Smooth muscle cell (in vitro differentiated cells): ENCODE measurements at regions not wholly inside any gene's neighbourhood (a gene's known extent, or its start where the extent isn't known, plus 50 kb on each side); places are given as distances from the start of the nearest gene placed in this dataset.

ENCODE experiments used
- DNase-seq: peaks from one replicate; lab custom pipeline; 2025; ENCODE audit not compliant: unreplicated experiment; lab: John Stamatoyannopoulos, UW
- H2AFZ ChIP-seq: fragments of 200-600 bp; sonication (generic); 2 replicates; pipeline ENCODE4 v1.6.0; 2016; ENCODE audit warnings: antibody characterized with exemption, low read depth, mild to moderate bottlenecking
- H3F3A ChIP-seq: fragments of 200-600 bp; sonication (generic); 2 replicates; pipeline ENCODE4 v1.6.0; 2017; ENCODE audit warnings: antibody characterized with exemption, low read depth
- H3K27ac ChIP-seq: fragments of 200-600 bp; sonication (generic); 2 replicates; pipeline ENCODE4 v1.5.1; 2016; ENCODE audit warnings: low read depth, mild to moderate bottlenecking
- H3K27me3 ChIP-seq: fragments of 200-600 bp; sonication (generic); 2 replicates; pipeline ENCODE4 v1.6.1; 2016; ENCODE audit warnings: low read depth, mild to moderate bottlenecking
- H3K36me3 ChIP-seq: fragments of 200-600 bp; sonication (generic); 2 replicates; pipeline ENCODE4 v1.5.1; 2016; ENCODE audit warnings: low read depth
- H3K4me1 ChIP-seq: fragments of 200-600 bp; sonication (generic); 2 replicates; pipeline ENCODE4 v1.5.1; 2016; ENCODE audit warnings: low read depth
- H3K4me2 ChIP-seq: fragments of 200-600 bp; sonication (generic); 2 replicates; pipeline ENCODE4 v1.6.0; 2016; ENCODE audit warnings: mild to moderate bottlenecking
- H3K4me3 ChIP-seq: fragments of 200-600 bp; sonication (generic); 2 replicates; pipeline ENCODE4 v1.5.1; 2016; ENCODE audit warnings: mild to moderate bottlenecking
- H3K79me2 ChIP-seq: fragments of 200-600 bp; sonication (generic); 2 replicates; pipeline ENCODE4 v1.6.0; 2016; ENCODE audit warnings: low read depth, mild to moderate bottlenecking
- H3K9ac ChIP-seq: fragments of 200-600 bp; sonication (generic); 2 replicates; pipeline ENCODE4 v1.6.0; 2016; ENCODE audit warnings: low read depth
- H3K9me3 ChIP-seq: fragments of 200-600 bp; sonication (generic); replicated peaks from 2 replicates; pipeline ENCODE4 v1.5.1; 2016; ENCODE audit warnings: low read depth
- H4K20me1 ChIP-seq: fragments of 200-600 bp; sonication (generic); 2 replicates; pipeline ENCODE4 v1.6.0; 2016; ENCODE audit warnings: low read depth
- CTCF ChIP-seq: fragments of 200-600 bp; sonication (generic); IDR thresholded peaks from 2 replicates; pipeline ENCODE4 v1.5.1; 2017; ENCODE audit warnings: borderline replicate concordance, mild to moderate bottlenecking, antibody characterized with exemption; ENCODE audit not compliant: insufficient read depth, poor library complexity, severe bottlenecking
- WGBS: methylation state at CpG from one replicate; pipeline ENCODE4 v1.1.7; 2016; ENCODE audit warnings: low lambda C conversion rate; 5-methylcytosine and 5-hydroxymethylcytosine counted together

- no peak overlapping the region for H3K9ac ChIP-seq
- DNase-seq: no peak
- no peaks in the 10 kb centered on the region for H3K27me3 ChIP-seq
- no peak overlapping the region for H3K4me3 ChIP-seq
- H4K20me1 ChIP-seq: no peaks in the 10 kb centered on the region
- WGBS: 92% methylated on average over 11 of the region's 11 CpGs
- H3K27ac ChIP-seq: no peak overlapping the region
- no peak overlapping the region for H2AFZ ChIP-seq
- H3K4me1 ChIP-seq: no peaks in the 10 kb centered on the region
- H3K79me2 ChIP-seq: no peaks in the 10 kb centered on the region
- TF ChIP-seq CTCF: no peak
- no peak overlapping the region for H3K4me2 ChIP-seq
- H3K36me3 ChIP-seq: no peaks in the 10 kb centered on the region
- H3F3A ChIP-seq: no peaks in the 10 kb centered on the region
- no peaks in the 10 kb centered on the region for H3K9me3 ChIP-seq
These were observed 302.6 kb upstream of the LYZL1 start for GRCh38 chr10:28986117-28986792.

- Histone ChIP-seq H3K4me3 (no peak overlapping the region), H3K36me3 (no peaks in the 10 kb centered on the region), H3K9me3 (no peaks in the 10 kb centered on the region), H3K27ac (no peak overlapping the region), H4K20me1 (no peaks in the 10 kb centered on the region), H2AFZ (no peak overlapping the region), H3K27me3 (no peaks in the 10 kb centered on the region), H3K9ac (no peak overlapping the region), H3F3A (peaks cover 1% of the 10 kb centered on the region), H3K79me2 (no peaks in the 10 kb centered on the region), H3K4me2 (no peak overlapping the region), H3K4me1 (no peaks in the 10 kb centered on the region)
- no peak for DNase-seq
- 96% methylated on average over 3 of the region's 3 CpGs for WGBS
- TF ChIP-seq CTCF: no peak
These were observed 302.0 kb upstream of the LYZL1 start for GRCh38 chr10:28986856-28987255.

- Histone ChIP-seq H3K27ac (peak overlapping the region; percentile 45), H3K9me3 (no peaks in the 10 kb centered on the region), H3K4me1 (no peaks in the 10 kb centered on the region), H4K20me1 (no peaks in the 10 kb centered on the region), H2AFZ (peak overlapping the region; percentile 53), H3K79me2 (no peaks in the 10 kb centered on the region), H3K4me2 (peak overlapping the region; percentile 34), H3K9ac (no peak overlapping the region), H3K27me3 (no peaks in the 10 kb centered on the region), H3F3A (peaks cover 3% of the 10 kb centered on the region), H3K36me3 (no peaks in the 10 kb centered on the region), H3K4me3 (no peak overlapping the region)
- WGBS: 55% methylated on average over 14 of the region's 14 CpGs
- no peak for DNase-seq
- TF ChIP-seq CTCF: no peak
These were observed 301.1 kb upstream of the LYZL1 start for GRCh38 chr10:28987555-28988320.

GRCh38 chr10:28988980-28989379 lies 299.9 kb upstream of the LYZL1 start:
- 97% methylated on average over 6 of the region's 6 CpGs for WGBS

More at GRCh38 chr10:28988980-28989379, 299.9 kb upstream of the LYZL1 start:
- no peaks in the 10 kb centered on the region for H3K36me3 ChIP-seq
- no peaks in the 10 kb centered on the region for H3K79me2 ChIP-seq
- no peak overlapping the region for H3K9ac ChIP-seq
- no peaks in the 10 kb centered on the region for H3K27me3 ChIP-seq
- no peaks in the 10 kb centered on the region for H3K9me3 ChIP-seq
- H3K4me2 ChIP-seq: no peak overlapping the region
- H3K4me1 ChIP-seq: no peaks in the 10 kb centered on the region
- H3K4me3 ChIP-seq: no peak overlapping the region
- DNase-seq: no peak
- no peak for TF ChIP-seq CTCF
- H3K27ac ChIP-seq: no peak overlapping the region
- no peak overlapping the region for H2AFZ ChIP-seq
- no peaks in the 10 kb centered on the region for H4K20me1 ChIP-seq
- peaks cover 3% of the 10 kb centered on the region for H3F3A ChIP-seq
